Psoas muscle (tissue), 7 donors: ENCODE measurements at regions not wholly inside any gene's neighbourhood (a gene's known extent, or its start where the extent isn't known, plus 50 kb on each side); places are given as distances from the start of the nearest gene placed in this dataset.

ENCODE experiments used
- ATAC-seq, 4 donors: fragments of 200-7000 bp; cut with Tn5 transposase; one replicate each; pipeline ENCODE4 v1.9.1; 2020; ENCODE audit warnings: moderate library complexity in 3 of 4, mild to moderate bottlenecking in 2 of 4
- DNase-seq, 2 donors: peaks; one replicate each; pipeline ENCODE4 v3.0.0-alpha.2; 2020
- H3K27ac ChIP-seq: fragments of 200-600 bp; one replicate; pipeline ENCODE4 v1.8.0; 2022
- H3K27me3 ChIP-seq, 3 donors: fragments of 200-600 bp in 1 of 3; one replicate each; pipeline versions ENCODE4 v1.6.1 to v1.8.0; 2013 to 2022; ENCODE audit warnings: low read length in 2 of 3, mild to moderate bottlenecking in 2 of 3, moderate library complexity in 1 of 3; ENCODE audit not compliant: insufficient read depth in 3 of 3
- H3K36me3 ChIP-seq, 2 donors: fragments of 200-600 bp in 1 of 2; one replicate each; pipeline versions ENCODE4 v1.6.1 to v1.8.0; 2013 to 2022; ENCODE audit warnings: low read depth in 1 of 2, mild to moderate bottlenecking in 1 of 2, moderate library complexity in 1 of 2; ENCODE audit not compliant: insufficient read depth in 1 of 2
- H3K4me1 ChIP-seq: fragments of 200-600 bp; one replicate; pipeline ENCODE4 v1.8.0; 2022
- H3K4me3 ChIP-seq: fragments of 200-600 bp; one replicate; pipeline ENCODE4 v1.8.0; 2022; ENCODE audit warnings: mild to moderate bottlenecking
- H3K9me3 ChIP-seq: fragments of 200-600 bp; one replicate; pipeline ENCODE4 v1.8.0; 2022
- CTCF ChIP-seq: fragments of 200-600 bp; IDR thresholded peaks from one replicate; pipeline ENCODE4 v1.8.0; 2022; ENCODE audit warnings: antibody characterized with exemption
- WGBS, 3 donors: extraction: QIAGEN DNeasy Blood & Tissue Kit; methylation state at CpG; one replicate each; pipeline versions ENCODE4 v1.1.6 to v1.1.7; 2013; 5-methylcytosine and 5-hydroxymethylcytosine counted together
- intact Hi-C, 2 donors: fragments of 100-400 bp; cut with DNase I; formaldehyde crosslinking; loops; one replicate each; pipeline versions ENCODE4 v1.11.0 to v1.14.2; 2022
- donor health status: healthy with polysubstance abuse.
- donor health status: DM: no; HTN: no; CAD: no; lungs with moderate emphysema.
- donor health status: Bipolar disorder and iron deficiency.
- donor health status: healthy.
- donor health status: DM: yes; HTN: yes; CAD: no.
- donor health status: DM: no; HTN: no; CAD: no.
- donor health status: DM: yes; HTN: yes; CAD: no.

- TF ChIP-seq CTCF = no peak
- DNase-seq (no peak), ATAC-seq (no peak)
- H3K9me3 ChIP-seq = no peaks in the 10 kb centered on the region
- H3K4me1 ChIP-seq = no peaks in the 10 kb centered on the region
- no peaks in the 10 kb centered on the region for H3K27me3 ChIP-seq
- intact Hi-C loops = no loop called here
- WGBS, 3 donors = 93 to 94% (median 93%) methylated on average over 6 of the region's 6 CpGs
- H3K4me3 ChIP-seq = no peak overlapping the region
- no peaks in the 10 kb centered on the region for H3K36me3 ChIP-seq
- no peak overlapping the region for H3K27ac ChIP-seq
These were observed 77.3 kb downstream of the RPE65 start for GRCh38 chr1:68372487-68372886.

- intact Hi-C loops = no loop called here
- WGBS, 3 donors = 42 to 59% (median 46%) methylated on average over 1 of the region's 1 CpG
- Histone ChIP-seq H3K27ac (no peak overlapping the region), H3K36me3 (no peaks in the 10 kb centered on the region), H3K4me3 (no peak overlapping the region), H3K9me3 (no peaks in the 10 kb centered on the region), H3K4me1 (no peaks in the 10 kb centered on the region), H3K27me3 (no peaks in the 10 kb centered on the region)
- DNase-seq (no peak), ATAC-seq (no peak)
- no peak for TF ChIP-seq CTCF
These were observed 79.4 kb downstream of the RPE65 start for GRCh38 chr1:68370101-68370915.

- no peak for TF ChIP-seq CTCF
- 81 to 86% (median 85%) methylated on average over 5 of the region's 5 CpGs for WGBS, 3 donors
- ATAC-seq = no peak
These were observed 83.2 kb downstream of the RPE65 start for GRCh38 chr1:68366572-68366971.

GRCh38 chr1:68365709-68366382 lies 83.9 kb downstream of the RPE65 start:
- no peak overlapping the region for H3K4me3 ChIP-seq
- H3K4me1 ChIP-seq = no peaks in the 10 kb centered on the region
- H3K27me3 ChIP-seq = no peaks in the 10 kb centered on the region
- DNase-seq = no peak
- no peak for ATAC-seq
- no peak overlapping the region for H3K27ac ChIP-seq
- intact Hi-C loops = no loop called here
- H3K36me3 ChIP-seq = no peaks in the 10 kb centered on the region
- 93 to 100% (median 96%) methylated on average over 1 of the region's 1 CpG for WGBS, 3 donors
- H3K9me3 ChIP-seq = no peaks in the 10 kb centered on the region
- TF ChIP-seq CTCF = no peak

More at GRCh38 chr1:68366572-68366971, 83.2 kb downstream of the RPE65 start:
- Histone ChIP-seq H3K4me3 (no peak overlapping the region), H3K9me3 (no peaks in the 10 kb centered on the region), H3K27me3 (no peaks in the 10 kb centered on the region), H3K4me1 (no peaks in the 10 kb centered on the region), H3K27ac (no peak overlapping the region), H3K36me3 (no peaks in the 10 kb centered on the region)
- DNase-seq = no peak
- intact Hi-C loops = no loop called here
